GM23338 (cell line): ENCODE measurements at regions not wholly inside any gene's neighbourhood (a gene's known extent, or its start where the extent isn't known, plus 50 kb on each side); places are given as distances from the start of the nearest gene placed in this dataset.

Experiments
- CTCF ChIP-seq, 2 experiments: fragments of 200-600 bp in 1 of 2; sonication (generic) in 1 of 2; conservative IDR thresholded peaks; 2 replicates each; pipeline versions ENCODE4 v1.5.1 to v1.6.1; 2016 to 2017; ENCODE audit warnings: antibody characterized with exemption in 2 of 2, low read depth in 2 of 2, mild to moderate bottlenecking in 2 of 2, moderate library complexity in 1 of 2
- STAT1 ChIP-seq: IDR thresholded peaks from one replicate; pipeline ENCODE4 v1.6.1; 2016; ENCODE audit warnings: antibody characterized with exemption; ENCODE audit not compliant: unreplicated experiment

GRCh38 chr20:53846640-53847039 is 223.8 kb downstream of the BCAS1 start:
- TF ChIP-seq CTCF (conservative IDR thresholded peaks at IDR 0.05; ENCODE audit: low read depth in 2 of 2) = no peak
- TF ChIP-seq STAT1 = no peak
